HG02870 (cell line): ENCODE measurements at regions not wholly inside any gene's neighbourhood (a gene's known extent, or its start where the extent isn't known, plus 50 kb on each side); places are given as distances from the start of the nearest gene placed in this dataset.
"Not testable (repeated sequence)": the region's sequence is repeated elsewhere in the genome, so short reads cannot be mapped to it uniquely, and the experiment has no call there.

Source experiments
- ATAC-seq: cut with Tn5 transposase; IDR thresholded peaks from one replicate; pipeline ENCODE4 v1.9.1; 2021; ENCODE audit warnings: mild to moderate bottlenecking, moderate library complexity; ENCODE audit not compliant: unreplicated experiment

DNA sequence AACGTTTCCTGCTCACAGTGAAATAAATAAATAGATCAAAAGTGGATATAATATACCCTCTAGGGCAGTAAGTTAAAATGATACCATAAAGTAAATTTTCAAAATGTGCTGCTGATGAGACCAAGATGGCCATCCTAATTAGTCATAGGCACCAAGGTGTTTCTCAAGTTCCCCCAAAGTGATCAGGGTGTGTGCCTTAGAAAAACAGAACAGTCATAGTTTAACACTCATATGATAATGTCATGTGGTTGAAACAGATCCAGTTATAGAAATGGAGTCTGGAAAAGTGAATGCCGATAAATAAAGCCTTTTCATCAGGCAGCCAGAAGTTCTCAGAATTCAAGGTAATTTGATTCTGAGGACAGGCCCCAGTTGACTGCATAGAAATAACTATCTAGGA lies 161.5 kb upstream of the CDKN2B start:
- ATAC-seq = no peak

DNA sequence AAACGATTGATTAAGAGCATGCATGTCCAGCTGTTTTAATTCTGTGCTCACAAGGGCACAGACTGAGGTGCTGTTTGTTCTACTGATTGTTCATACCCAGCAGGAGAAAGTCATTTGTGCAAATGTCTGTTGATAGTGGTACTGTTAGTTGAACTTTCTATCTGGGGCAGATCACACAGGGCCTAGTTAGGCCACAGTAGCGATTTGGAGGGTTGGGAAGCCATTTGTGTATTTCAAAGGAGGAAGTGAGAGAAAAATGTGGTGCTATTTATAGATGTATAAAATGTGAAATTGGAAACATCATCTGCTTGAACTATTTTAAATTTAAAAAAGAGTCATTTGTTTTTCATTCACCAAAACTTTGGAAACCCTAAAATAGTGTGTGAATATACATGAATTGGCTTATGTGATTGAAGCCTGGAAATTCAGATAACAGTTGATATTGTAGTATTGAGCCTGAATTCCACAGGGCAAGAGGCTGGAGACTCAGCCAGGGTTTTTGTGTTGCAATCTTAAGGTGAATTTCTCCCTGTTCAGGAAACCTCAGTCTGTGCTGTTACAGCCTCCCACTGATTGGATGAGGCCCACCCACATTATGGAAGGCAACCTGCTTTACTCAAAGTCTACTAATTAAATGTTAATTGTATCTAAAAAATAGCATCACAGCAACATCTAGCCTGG lies 162.0 kb upstream of the CDKN2B start:
- no peak for ATAC-seq

GRCh38 chr9:22171691-22172090 lies 162.6 kb upstream of the CDKN2B start:
- no peak for ATAC-seq

DNA sequence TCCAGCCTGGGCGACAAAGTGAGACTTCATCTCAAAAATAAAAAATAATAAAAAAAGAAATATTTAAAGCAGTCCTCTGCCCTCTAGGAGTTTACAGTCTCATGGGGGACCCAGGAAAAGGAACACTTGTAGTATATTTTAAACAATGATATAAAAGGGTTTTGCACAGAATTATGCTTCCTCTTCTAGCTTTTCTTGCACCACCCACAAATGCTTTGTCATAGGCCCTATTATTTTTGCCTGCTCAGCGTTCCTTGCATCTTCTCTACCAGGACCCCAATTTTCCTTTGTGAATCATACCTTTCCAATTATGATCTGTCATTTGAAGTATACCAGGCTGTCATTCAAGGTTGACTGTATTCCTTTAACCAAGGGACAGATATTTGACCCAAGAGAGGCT lies 164.8 kb upstream of the CDKN2B start:
- no peak for ATAC-seq

DNA sequence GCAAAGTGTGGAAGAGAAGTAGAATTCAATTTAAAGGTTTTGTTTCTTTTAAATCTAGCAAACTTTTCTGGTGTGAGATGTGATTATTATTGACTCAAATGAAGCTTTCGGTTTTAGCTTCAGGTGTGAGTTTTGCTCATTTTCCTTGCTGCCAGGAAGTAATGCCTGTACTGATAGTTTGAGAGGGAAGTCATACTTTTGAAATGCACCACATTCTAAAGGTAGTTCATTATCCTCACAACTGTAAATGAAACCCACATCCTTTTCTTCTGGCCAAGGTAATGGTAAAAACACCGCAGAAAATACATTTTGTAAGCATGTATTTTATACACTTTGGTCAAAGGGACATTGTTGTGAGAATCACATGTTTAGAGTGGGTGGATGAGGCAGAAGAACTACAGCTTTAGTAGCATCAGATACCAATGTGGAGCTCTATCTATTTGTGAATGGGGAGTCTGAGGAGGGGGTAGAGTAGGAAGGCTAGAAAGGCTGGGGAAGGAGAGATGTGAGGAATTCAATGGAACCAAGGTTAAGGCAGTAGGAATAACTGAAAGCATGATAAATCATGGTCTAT lies 167.0 kb upstream of the CDKN2B start:
- peak; percentile 58 for ATAC-seq

DNA sequence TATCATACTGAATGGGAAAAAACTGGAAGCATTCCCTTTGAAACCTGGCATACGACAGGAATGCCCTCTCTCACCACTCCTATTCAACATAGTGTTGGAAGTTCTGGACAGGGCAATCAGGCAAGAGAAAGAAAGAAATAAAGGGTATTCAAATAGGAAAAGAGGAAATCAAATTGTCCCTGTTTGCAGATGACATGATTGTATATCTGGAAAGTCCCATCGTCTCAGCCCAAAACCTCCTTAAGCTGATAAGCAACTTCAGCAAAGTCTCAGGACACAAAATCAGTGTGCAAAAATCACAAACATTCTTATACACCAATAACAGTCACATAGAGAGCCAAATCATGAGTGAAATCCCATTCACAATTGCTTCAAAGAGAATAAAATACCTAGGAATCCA lies 171.9 kb upstream of the CDKN2B start:
- ATAC-seq = not testable (repeated sequence)

- ATAC-seq = no peak
Observed at GRCh38 chr9:22189471-22189870, 180.4 kb upstream of the CDKN2B start.

DNA sequence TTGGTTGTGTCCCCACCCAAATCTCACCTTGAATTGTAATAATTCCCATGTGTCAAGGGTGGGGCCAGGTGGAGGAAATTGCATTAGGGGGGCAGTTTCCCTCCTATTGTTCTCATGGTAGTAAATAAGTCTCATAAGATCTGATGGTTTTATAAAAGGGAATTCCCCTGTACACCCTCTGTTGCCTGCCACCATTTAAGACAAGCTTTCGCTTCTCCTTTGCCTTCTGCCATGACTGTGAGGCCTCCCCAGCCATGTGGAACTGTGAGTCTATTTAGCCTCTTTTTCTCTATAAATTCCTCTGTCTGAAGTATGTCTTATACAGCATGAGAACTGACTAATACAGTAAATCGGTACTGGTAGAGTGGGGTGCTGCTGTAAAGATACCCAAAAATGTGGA lies 187.9 kb upstream of the CDKN2B start:
- peak; percentile 83 for ATAC-seq

DNA sequence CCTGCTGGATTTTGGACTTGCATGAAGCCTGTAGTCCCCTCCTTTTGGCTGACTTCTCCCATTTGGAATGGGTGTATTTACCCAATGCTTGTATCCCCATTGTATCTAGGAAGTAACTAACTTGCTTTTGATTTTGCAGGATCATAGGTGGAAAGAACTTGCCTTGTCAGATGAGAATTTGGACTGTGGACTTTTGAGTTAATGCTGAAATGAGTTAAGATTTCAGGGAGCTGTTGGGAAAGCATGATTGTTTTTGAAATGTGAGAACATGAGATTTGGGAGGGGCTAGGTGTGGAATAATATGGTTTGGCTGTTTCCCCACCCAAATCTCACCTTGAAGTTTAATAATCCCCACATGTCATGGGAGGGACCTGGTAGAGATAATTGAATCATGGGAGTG lies 189.6 kb upstream of the CDKN2B start:
- ATAC-seq = no peak

- ATAC-seq = no peak
Observed at GRCh38 chr9:22201256-22201655, 192.2 kb upstream of the CDKN2B start.

GRCh38 chr9:22203371-22204138 lies 194.4 kb upstream of the CDKN2B start:
- ATAC-seq = no peak

- no peak for ATAC-seq
Observed at GRCh38 chr9:22204240-22204639, 195.1 kb upstream of the CDKN2B start.

- no peak for ATAC-seq
Observed at GRCh38 chr9:22206833-22207232, 197.7 kb upstream of the CDKN2B start.

- no peak for ATAC-seq
Observed at GRCh38 chr9:22208846-22209585, 199.9 kb upstream of the CDKN2B start.

DNA sequence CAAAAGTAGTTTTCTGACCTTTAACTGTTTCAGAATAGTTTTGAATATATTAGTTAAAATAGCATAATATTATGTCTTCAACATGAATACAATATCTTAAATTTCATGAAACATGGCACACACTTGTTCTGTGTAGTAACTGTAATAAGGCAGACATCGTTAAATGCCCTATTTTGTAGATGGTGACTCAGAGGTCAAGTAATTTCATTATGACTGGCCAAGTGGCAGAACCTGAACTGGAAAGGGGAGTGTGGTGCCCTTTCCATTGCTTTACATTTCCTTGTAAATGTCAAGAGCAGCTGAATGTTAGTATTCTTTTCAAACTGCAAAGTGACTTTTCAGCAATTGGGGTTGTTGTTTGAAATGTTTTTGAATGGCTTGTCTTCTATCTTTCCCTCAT lies 201.2 kb upstream of the CDKN2B start:
- no peak for ATAC-seq

DNA sequence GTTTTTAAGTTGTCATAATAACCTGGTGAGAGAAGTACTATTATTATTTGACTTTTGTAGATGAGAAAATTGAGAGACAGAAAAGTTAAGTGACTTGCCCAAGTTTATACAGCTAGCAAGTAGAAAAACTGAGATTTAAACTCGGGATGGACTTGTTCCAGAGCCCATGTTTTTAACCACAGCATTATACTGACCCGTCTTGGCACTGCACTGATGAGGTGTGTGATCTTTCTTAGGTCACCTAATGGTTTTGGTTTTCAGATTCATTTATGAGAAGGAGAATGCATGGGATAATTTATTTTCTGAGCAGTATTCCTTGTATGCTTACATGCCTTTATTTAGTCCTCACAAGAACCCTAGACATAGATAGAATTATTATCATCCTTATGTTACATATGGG lies 201.8 kb upstream of the CDKN2B start:
- no peak for ATAC-seq

- no peak for ATAC-seq
Observed at GRCh38 chr9:22211588-22212360, 202.7 kb upstream of the CDKN2B start.

DNA sequence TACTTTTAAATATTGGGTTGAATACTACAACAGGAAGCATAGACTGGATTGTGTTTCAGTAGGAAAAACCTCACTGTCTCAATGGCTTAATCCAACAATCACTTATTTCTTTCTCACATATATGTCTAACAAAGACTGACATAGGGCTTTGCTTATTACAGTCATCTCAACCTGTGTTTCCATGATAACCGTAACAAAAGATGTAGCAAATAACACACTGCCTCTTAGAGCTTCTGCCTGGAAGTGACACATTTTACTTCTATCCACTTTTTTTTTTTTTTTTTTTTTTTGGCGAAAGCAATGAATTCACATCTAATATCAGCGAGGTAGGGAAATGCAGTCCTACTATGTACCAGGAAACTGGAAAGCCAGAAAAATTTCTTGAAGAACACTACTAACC lies 204.9 kb upstream of the CDKN2B start:
- ATAC-seq = no peak

- no peak for ATAC-seq
Observed at GRCh38 chr9:22214497-22215031, 205.5 kb upstream of the CDKN2B start.

DNA sequence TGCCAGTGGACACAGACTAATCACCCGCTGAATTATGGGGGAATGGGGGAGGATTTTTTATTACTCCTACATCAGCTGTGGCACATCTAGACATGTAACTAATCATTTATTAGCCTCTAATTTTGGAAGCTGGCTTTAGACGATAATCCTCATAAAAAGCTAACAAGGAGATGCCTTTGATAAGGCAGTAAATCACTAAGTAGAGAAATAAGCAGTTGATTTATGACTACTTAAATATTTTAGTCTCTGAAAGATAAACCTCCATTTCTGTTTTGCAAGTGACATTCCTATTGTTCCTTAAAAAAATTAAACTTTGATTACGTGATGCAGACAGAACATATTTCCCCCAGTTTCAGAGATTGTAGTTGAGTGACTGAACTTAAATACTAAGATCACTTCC lies 206.4 kb upstream of the CDKN2B start:
- no peak for ATAC-seq
